HCT116 (cell line): ENCODE measurements at regions not wholly inside any gene's neighbourhood (a gene's known extent, or its start where the extent isn't known, plus 50 kb on each side); places are given as distances from the start of the nearest gene placed in this dataset.

Source experiments
- CBX3 ChIP-seq: IDR thresholded peaks from 2 replicates; pipeline ENCODE4 v1.6.1; 2012; ENCODE audit warnings: low read depth
- CEBPB ChIP-seq: IDR thresholded peaks from 2 replicates; pipeline ENCODE4 v1.6.1; 2012; ENCODE audit warnings: low read depth
- CTCF ChIP-seq, 3 experiments: fragments of 200-600 bp in 1 of 3; sonication (generic) in 1 of 3; IDR thresholded peaks in 2 of 3; conservative IDR thresholded peaks in 1 of 3; 2 replicates each; pipeline ENCODE4 v1.5.1; 2012 to 2017; ENCODE audit warnings: low read depth in 2 of 3, low read length in 2 of 3, antibody characterized with exemption in 1 of 3, borderline replicate concordance in 1 of 3, control low read depth in 1 of 3, mild to moderate bottlenecking in 1 of 3, mixed read lengths in 1 of 3, mixed run types in 1 of 3, moderate library complexity in 1 of 3; ENCODE audit not compliant: insufficient read depth in 1 of 3
- EZH2 ChIP-seq: fragments of 200-600 bp; sonication (generic); IDR thresholded peaks from 2 replicates; pipeline ENCODE4 v1.6.1; 2017; ENCODE audit warnings: antibody characterized with exemption, mixed run types
- EZH2phosphoT487 ChIP-seq: fragments of 200-600 bp; IDR thresholded peaks from 2 replicates; pipeline ENCODE4 v1.6.1; 2018; ENCODE audit warnings: antibody characterized with exemption, borderline replicate concordance
- FOSL1 ChIP-seq: IDR thresholded peaks from 2 replicates; pipeline ENCODE4 v1.6.1; 2012; ENCODE audit warnings: low read depth
- JUND ChIP-seq: IDR thresholded peaks from 2 replicates; pipeline ENCODE4 v1.6.1; 2012
- MAX ChIP-seq: IDR thresholded peaks from 2 replicates; pipeline ENCODE4 v1.6.1; 2012
- POLR2A ChIP-seq: IDR thresholded peaks from 2 replicates; pipeline ENCODE4 v1.7.0; 2011; ENCODE audit warnings: borderline replicate concordance; ENCODE audit not compliant: insufficient read depth, insufficient read length; ENCODE audit errors: extremely low read depth
- SIN3A ChIP-seq: IDR thresholded peaks from 2 replicates; pipeline ENCODE4 v1.6.1; 2012; ENCODE audit warnings: low read depth
- SRF ChIP-seq: IDR thresholded peaks from 2 replicates; pipeline ENCODE4 v1.6.1; 2012; ENCODE audit warnings: low read depth
- ZFX ChIP-seq: fragments of 450-650 bp; IDR thresholded peaks from 2 replicates; pipeline ENCODE4 v1.6.1; 2017

GRCh38 chrX:113457719-113458118, 617.1 kb upstream of the AMOT start:
- TF ChIP-seq CEBPB (no peak), CTCF (IDR thresholded peaks at IDR 0.05 in 2 of 3, conservative IDR thresholded peaks at IDR 0.05 in 1 of 3; ENCODE audit: borderline replicate concordance in 1 of 3, insufficient read depth in 1 of 3, low read depth in 2 of 3, low read length in 2 of 3) (no peak), POLR2A (no peak), FOSL1 (no peak), EZH2 (no peak), SRF (no peak), JUND (no peak), SIN3A (no peak), ZFX (no peak), MAX (no peak), CBX3 (no peak), EZH2phosphoT487 (no peak)
